ENCODE measurements at regions not wholly inside any gene's neighbourhood (a gene's known extent, or its start where the extent isn't known, plus 50 kb on each side); places are given as distances from the start of the nearest gene placed in this dataset.

- TF ChIP-seq CTCF (IDR thresholded peaks at IDR 0.05; ENCODE audit: low read length, missing control alignments): no peak
- H3K4me3 ChIP-seq (replicated peaks; ENCODE audit: low read depth, low read length): no peak overlapping the region
- DNase-seq (ENCODE audit: low read depth): no peak
Observed at GRCh38 chr17:83186226-83186625, 106.8 kb downstream of the METRNL start.

- TF ChIP-seq CTCF (IDR thresholded peaks at IDR 0.05; ENCODE audit: low read length, missing control alignments): no peak
- no peak for DNase-seq (ENCODE audit: low read depth)
Observed at GRCh38 chr17:83186751-83187421, 107.5 kb downstream of the METRNL start.

GRCh38 chr17:83187782-83188311, 108.4 kb downstream of the METRNL start:
- no peak for TF ChIP-seq CTCF (IDR thresholded peaks at IDR 0.05; ENCODE audit: low read length, missing control alignments)
- DNase-seq (ENCODE audit: low read depth): no peak
- no peak overlapping the region for H3K4me3 ChIP-seq (replicated peaks; ENCODE audit: low read depth, low read length)

More at GRCh38 chr17:83186751-83187421, 107.5 kb downstream of the METRNL start:
- H3K4me3 ChIP-seq (replicated peaks; ENCODE audit: low read depth, low read length): no peak overlapping the region

GRCh38 chr17:83189044-83190003, 109.9 kb downstream of the METRNL start:
- DNase-seq (ENCODE audit: low read depth): peak; percentile 29
- TF ChIP-seq CTCF (IDR thresholded peaks at IDR 0.05; ENCODE audit: low read length, missing control alignments): no peak
- no peak overlapping the region for H3K4me3 ChIP-seq (replicated peaks; ENCODE audit: low read depth, low read length)

- DNase-seq (ENCODE audit: low read depth): no peak
- H3K4me3 ChIP-seq (replicated peaks; ENCODE audit: low read depth, low read length): no peak overlapping the region
- no peak for TF ChIP-seq CTCF (IDR thresholded peaks at IDR 0.05; ENCODE audit: low read length, missing control alignments)
Observed at GRCh38 chr17:83190004-83190385, 110.6 kb downstream of the METRNL start.

GRCh38 chr17:83190601-83191387, 111.4 kb downstream of the METRNL start:
- no peak for TF ChIP-seq CTCF (IDR thresholded peaks at IDR 0.05; ENCODE audit: low read length, missing control alignments)
- no peak overlapping the region for H3K4me3 ChIP-seq (replicated peaks; ENCODE audit: low read depth, low read length)
- DNase-seq (ENCODE audit: low read depth): no peak
